ENCODE measurements at regions not wholly inside any gene's neighbourhood (a gene's known extent, or its start where the extent isn't known, plus 50 kb on each side); places are given as distances from the start of the nearest gene placed in this dataset.

- TF ChIP-seq POLR2A (IDR thresholded peaks at IDR 0.05; ENCODE audit: extremely low read depth, insufficient read length) (no peak), CTCF (IDR thresholded peaks at IDR 0.05; ENCODE audit: low read depth, low read length) (no peak), MAX (IDR thresholded peaks at IDR 0.05; ENCODE audit: low read depth, low read length) (no peak)
Measured at GRCh38 chr14:23899788-23900187, 53.8 kb upstream of the DHRS4 start.

Data from NB4 (cell line).